Erythroblast (primary cell): ENCODE measurements at regions not wholly inside any gene's neighbourhood (a gene's known extent, or its start where the extent isn't known, plus 50 kb on each side); places are given as distances from the start of the nearest gene placed in this dataset.

Source experiments
- GATA1 ChIP-seq: IDR thresholded peaks from 2 replicates; pipeline ENCODE4 v1.6.1; 2011; ENCODE audit warnings: low read depth, mild to moderate bottlenecking, control low read depth, low read length, moderate library complexity
- POLR2A ChIP-seq: IDR thresholded peaks from 2 replicates; pipeline ENCODE4 v1.6.1; 2011; ENCODE audit warnings: mild to moderate bottlenecking, low read length

DNA sequence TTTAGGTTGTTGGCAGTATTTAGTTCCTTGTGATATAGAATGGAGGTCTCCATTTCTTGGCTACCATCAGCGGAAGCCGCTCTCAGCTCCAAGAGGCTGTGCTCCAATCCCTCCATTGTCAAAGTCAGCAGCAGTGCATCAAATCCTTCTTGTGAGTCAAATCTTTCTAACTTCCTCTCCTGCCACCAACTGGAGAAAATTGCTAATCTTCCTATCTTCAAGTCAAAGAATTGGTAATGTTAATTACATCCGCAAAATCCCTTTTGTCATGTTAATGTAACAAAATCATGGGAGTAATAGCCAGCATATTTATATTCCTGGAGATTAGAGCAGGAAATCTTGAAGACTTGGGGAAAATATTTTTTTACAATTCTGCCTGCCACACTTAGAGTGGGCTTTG is 436.4 kb upstream of the DYNLRB2 start:
- no peak for TF ChIP-seq POLR2A
- TF ChIP-seq GATA1, result no peak
